HUDEP-2 (cell line): ENCODE measurements at regions not wholly inside any gene's neighbourhood (a gene's known extent, or its start where the extent isn't known, plus 50 kb on each side); places are given as distances from the start of the nearest gene placed in this dataset.

Experiments used
- DNase-seq, 76 experiments: peaks; one replicate each; lab custom pipeline; 2025; ENCODE audit not compliant: unreplicated experiment in 76 of 76; lab: John Stamatoyannopoulos, UW

GRCh38 chr9:129507805-129508204, 113.1 kb downstream of the C9orf50 start:
- no peak for DNase-seq

- DNase-seq, result no peak
These were observed 114.0 kb downstream of the C9orf50 start for GRCh38 chr9:129506892-129507291.

- no peak for DNase-seq
These were observed 114.9 kb downstream of the C9orf50 start for GRCh38 chr9:129506041-129506440.

GRCh38 chr9:129505270-129505902, 115.5 kb downstream of the C9orf50 start:
- no peak for DNase-seq

DNA sequence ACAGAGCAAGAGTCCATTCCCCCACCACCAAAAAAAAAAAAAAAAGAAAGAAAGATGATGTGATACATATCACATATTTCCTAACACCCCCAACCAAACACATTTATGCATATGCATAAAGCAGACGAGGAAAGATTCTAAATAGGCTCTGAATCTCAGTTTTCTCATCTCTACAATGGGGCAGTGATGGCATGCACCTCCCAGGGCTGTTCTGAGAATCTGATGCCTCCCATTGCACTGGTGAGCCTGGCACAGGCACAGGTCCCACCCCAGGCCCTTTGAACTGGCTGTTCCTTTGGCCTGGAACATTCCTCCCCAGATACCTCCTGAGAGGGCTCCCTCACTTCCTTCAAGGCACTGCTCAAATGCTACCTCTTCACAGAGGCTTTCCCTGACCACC, 116.5 kb downstream of the C9orf50 start:
- DNase-seq, result no peak

- no peak for DNase-seq
These were observed 119.1 kb downstream of the C9orf50 start for GRCh38 chr9:129501771-129502319.

DNA sequence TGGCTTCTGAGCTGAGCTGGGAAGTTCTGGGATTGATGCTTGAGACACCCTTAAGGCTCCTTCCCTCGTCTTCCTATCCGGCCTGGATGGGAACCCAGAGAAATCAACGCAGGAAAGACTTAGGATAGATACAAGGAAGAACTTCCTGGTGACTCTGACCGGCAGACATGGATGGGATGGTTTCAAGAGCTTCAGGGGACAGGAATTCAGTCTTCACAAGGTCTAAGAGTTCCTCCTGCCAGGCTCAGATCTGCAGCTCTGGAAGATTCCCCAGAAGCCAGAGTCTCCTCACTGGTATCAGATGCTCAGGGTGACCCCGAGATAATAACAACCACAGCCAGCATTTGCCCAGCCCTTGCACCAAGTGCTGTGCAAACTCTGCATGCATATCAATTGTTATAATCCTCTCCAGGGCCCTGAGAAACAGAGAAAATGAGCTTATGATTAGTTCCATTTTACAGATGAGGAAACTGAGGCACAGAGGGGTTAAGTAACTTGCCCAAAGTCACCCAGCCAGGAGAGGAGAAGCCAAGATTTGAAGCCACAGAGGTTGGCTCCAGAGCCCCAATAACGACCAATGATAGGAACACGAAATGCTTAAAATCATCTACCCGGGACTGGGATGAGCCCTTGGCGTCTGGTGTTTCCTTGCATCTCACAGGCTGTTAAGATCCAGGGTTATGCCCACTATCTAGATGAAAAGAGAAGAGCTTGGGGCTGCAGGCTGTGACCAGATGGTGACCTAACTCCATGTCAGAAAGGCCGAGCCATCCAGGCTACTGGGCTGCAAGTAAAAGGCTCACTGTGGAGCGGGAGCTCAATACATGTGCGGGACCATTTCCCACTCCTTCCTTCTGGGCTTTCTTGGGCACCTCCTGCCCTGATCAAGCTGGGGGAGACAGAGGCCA, 119.8 kb downstream of the C9orf50 start:
- no peak for DNase-seq

DNA sequence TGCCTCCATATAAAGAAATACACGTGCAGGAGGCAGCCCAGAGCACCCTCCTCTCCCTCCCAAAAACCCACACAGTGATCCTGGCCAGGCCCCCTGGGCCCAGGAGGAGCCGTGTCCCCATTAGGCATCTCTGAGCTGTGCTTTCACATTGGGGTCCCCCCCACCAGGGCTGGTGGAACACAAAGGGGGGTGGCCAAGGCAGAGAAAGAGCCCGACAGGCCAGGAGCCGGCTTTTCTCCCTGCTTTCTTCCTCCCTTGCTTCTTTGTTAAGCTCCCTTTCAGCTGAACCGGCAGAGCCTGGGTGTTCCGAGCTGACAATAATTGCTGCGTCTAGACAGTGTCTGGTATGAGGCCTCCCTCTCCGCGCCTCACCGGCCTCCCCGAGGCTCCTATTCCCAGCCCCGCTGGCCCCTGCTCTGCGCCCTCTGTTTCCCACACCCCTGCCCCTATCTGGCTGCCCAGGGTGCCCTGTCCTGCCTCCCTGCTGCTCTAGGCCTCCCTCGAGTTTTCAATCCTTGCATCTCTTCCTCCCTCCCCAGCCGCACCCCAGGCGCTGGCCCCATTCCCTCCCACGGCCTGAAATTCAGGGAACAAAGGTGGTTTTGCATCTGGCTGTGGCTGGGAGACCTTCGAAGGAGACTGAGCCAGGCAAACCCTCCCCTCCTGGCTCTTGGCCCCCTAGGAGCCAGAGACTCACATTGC, 120.6 kb downstream of the C9orf50 start:
- no peak for DNase-seq

DNA sequence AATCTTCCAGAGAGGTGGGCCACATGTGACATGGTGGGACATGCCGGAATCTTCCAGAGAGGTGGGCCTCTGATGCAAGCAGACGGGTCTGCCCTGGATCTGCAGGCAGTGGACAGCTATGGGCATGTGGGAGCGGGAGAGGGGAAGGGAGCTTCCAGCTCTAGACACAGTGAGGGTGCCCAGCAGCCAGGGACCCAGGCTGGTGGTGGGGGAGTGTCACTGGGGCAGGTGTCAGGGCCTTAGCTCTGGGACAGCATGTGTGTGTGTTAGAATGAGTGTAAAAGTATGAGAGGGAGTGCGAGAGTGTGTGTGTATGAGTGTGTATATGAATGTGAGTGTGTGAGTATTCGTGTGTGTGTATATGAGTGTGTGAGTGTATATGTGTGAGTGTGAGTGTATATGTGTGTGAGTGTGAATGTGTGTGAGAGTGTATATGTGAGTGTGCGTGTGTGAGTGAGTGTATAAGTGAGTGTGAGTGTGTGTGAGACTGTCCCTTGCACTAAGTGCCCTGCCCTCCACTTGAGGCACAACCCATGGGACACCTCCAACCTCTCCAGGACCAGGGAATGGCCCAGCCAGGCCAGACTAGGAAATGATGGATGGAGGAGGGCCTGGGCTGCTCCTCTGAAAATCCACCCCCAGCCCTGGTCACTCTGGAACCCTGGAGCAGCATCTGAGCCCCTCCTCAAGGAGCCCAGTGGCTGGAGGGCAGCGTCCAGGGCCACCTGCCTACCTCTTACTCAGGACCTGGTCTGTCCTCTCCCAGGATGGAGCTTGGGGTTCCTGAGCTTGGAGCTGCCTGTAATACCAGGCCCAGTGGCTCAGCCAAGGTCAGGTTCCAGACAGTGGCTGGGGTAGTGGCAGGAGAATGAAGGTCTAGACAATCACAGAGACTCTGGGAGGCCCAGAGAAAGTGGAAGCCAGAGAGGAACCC, 122.2 kb downstream of the C9orf50 start:
- no peak for DNase-seq

DNA sequence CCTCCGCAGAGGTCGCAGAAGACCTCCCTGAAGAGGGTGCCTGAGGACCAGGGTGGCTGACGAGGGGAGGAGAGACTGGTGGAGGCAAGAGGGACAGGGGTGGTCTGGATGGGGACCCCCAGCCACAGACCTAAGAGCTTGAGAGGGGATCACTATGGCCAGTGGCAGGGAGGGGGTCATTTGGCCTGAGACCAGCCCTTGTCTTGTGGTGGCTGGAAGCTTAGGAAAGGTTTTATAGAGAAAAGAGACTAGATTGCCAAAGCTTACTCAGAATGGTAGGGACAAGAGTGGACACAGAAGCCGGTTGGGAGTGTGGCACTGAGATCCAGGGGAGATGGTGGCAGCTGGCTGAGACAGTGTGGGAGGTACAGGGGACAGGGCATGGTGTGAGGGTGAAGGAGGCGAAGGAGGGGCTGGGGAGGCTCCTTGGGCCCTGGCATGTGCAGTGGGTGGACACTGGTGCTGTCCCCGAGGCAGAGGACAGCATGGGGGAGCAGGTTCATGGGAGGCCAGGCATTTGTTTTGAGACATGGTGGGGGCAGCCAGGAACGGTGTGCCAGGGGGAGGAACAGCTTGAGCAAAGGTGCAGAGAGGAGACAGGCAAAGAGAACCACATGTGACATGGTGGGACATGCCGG, 123.0 kb downstream of the C9orf50 start:
- DNase-seq, result no peak

DNA sequence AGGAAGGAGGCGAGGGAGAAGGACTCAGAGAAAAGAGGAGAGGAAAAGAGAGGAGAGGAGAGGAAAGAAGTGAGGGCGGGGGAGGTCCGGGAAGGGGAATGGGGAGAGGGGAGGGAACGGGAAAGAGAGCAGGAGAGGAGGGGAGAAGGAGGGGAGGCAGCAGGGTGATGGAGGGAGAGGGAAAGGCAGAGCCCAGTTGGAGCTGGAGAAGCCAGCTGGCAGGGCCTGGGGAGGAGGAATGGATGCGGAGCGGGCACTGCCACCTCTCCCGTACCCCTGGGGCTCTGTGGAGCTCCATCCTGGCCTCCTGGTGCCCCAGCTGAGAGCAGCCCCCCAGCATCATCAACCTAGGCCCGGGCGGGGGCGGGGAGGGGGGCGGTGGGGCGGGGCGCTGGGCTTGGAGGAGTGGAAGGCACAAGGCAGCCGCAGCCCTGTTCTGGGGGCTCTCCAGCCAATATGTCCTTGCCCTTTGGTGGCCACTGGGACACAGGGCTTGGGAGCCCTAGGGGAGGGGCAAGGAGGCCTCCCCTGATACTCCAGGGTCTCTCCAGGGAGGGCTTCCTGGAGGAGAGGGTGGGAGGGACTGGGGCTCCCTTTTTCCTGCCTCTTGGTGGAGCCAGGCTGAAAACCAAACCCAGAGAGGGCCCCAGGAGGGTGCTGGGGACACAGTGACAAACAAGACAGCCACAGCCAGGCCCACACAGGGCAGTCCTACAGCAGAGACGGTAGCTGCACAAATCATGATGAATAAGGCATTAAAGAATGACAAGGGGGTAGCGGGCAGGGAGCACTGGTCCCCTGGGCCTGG, 123.7 kb downstream of the C9orf50 start:
- DNase-seq, result no peak

DNA sequence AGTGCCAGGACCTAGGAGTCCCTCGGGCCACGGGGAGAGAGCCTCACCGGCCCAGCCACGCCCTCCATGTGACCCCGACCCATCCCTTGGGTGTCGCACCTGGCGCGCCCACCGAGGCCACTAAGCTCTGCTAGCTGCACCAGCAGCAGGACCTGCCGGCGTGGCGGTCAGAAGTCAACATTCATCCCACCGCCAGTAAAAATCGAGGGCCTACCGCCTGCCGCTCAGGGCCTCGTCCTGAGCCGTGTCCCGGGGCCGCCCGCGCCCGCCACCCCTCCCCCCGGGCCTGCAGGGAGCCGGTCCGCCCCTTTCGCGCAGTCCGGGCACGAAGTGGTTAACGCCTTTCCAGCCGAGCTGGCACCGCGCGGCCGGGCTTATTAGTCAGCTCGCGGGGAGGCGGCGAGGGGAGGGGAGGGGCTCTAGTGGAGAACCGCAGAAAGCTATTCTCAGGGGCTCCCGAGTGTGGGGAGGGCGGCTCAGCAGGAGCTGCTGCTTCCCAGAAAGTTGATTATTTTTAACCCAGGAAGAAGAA, 124.4 kb downstream of the C9orf50 start:
- peak in 73 of 76 experiments; percentile 6 to 83 (median 68) for DNase-seq

DNA sequence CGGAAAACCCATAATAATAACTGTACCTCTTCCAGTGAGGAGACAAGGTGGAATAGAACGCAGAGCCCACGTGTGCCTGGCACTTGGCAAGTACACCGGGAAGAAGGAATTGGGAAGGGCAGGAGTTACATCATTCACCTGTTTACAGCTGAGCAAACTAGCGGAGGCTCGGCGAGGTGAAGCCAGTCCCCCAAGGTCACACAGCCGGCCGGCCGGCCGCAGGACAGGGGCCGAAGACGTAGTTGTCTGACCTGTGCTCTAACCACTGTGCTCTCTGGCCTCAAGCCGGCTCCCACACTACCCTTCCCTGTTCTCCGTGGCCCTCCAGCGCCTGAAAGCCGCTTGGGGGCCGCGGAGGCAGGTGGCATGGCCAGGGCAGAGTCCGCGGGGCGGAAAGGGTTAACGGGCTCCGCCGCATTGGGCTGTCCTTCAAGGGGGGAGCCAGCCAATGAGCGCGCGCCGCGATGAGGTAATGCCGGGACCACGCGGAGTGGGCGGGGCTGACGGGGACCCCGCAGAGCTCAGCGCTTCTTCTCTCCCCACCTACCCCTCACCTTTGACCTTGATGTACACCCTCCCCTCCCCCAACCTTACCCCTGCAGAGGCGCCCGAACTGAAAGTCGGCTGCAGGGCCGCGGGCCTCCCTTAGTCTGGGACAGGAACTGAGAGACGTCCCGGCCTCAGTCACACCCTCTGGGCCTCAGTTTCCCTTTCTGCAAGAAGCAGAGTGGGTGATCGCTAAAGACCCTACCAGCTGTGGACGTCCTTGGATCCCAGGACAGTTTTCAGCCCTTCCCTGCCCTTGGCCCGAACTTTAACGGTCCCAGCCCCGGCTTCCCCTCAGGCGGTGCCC, 125.1 kb downstream of the C9orf50 start:
- DNase-seq, result peak in 72 of 76 experiments; percentile 17 to 90 (median 76)

GRCh38 chr9:129494113-129494789, 126.7 kb downstream of the C9orf50 start:
- DNase-seq, result no peak

DNA sequence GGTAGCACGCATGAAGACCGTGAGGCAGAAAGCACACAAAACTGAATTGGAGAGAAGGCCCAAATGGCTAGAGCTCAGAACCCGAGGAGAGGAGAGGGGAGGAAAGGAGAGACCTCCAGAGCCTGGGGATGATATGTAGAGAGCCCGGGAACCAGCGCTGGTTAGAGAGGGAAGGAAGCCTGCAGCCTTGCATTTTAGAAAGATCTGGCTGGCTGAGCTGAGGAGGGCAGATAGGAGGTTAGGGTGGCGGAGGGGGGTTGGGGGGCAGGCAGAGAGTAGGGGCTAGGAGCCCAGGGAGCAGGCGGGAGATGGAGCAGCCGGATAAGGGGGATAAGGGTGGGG, 127.2 kb downstream of the C9orf50 start:
- no peak for DNase-seq

GRCh38 chr9:129493002-129493705, 127.7 kb downstream of the C9orf50 start:
- no peak for DNase-seq

- DNase-seq, result peak in 1 of 76 experiments; percentile 10
These were observed 129.4 kb downstream of the C9orf50 start for GRCh38 chr9:129491487-129491855.
